ENCODE measurements at regions not wholly inside any gene's neighbourhood (a gene's known extent, or its start where the extent isn't known, plus 50 kb on each side); places are given as distances from the start of the nearest gene placed in this dataset.

GRCh38 chr4:33058998-33059397 lies 2338.8 kb downstream of the PCDH7 start:
- no peaks in the 10 kb centered on the region for H3K27me3 Mint-ChIP-seq (ENCODE audit: insufficient read depth, unreplicated experiment)
- DNase-seq (ENCODE audit: unreplicated experiment), result no peak
- no peak overlapping the region for H3K27ac Mint-ChIP-seq (ENCODE audit: low read depth, unreplicated experiment)
- no peaks in the 10 kb centered on the region for H3K36me3 Mint-ChIP-seq (ENCODE audit: insufficient read depth, unreplicated experiment)
- intact Hi-C loops (cut with micrococcal nuclease), result no loop called here
- POLR2A ChIA-PET, result no interaction called here
- no peak overlapping the region for H3K4me3 Mint-ChIP-seq (ENCODE audit: unreplicated experiment)
- CTCF ChIA-PET, result interaction anchor here (0.6 to 0.9 kb wide), 2 partner anchors 257 to 597 kb away, joined by 3 read pairs; no protein-coding TSS in a partner anchor
- no peaks in the 10 kb centered on the region for H3K9me3 Mint-ChIP-seq (ENCODE audit: unreplicated experiment)
- H3K4me1 Mint-ChIP-seq (ENCODE audit: insufficient read depth, unreplicated experiment), result no peaks in the 10 kb centered on the region
- BruUV-seq (replicated peaks), result no TSS peak
- TF ChIP-seq CTCF (IDR thresholded peaks at IDR 0.05; ENCODE audit: unreplicated experiment), result no peak

- no peaks in the 10 kb centered on the region for H3K27me3 Mint-ChIP-seq (ENCODE audit: insufficient read depth, unreplicated experiment)
- H3K4me1 Mint-ChIP-seq (ENCODE audit: insufficient read depth, unreplicated experiment), result no peaks in the 10 kb centered on the region
- ChIA-PET POLR2A (interaction anchor here (0.5 kb wide), 1 partner anchor 20 kb away, joined by 5 read pairs; no protein-coding TSS in a partner anchor), CTCF (interaction anchor here (0.5 to 1.7 kb wide), 21 partner anchors 9 to 1030 kb away, joined by 3 to 6 read pairs (median 3); no protein-coding TSS in a partner anchor)
- intact Hi-C loops (cut with micrococcal nuclease), result no loop called here
- H3K27ac Mint-ChIP-seq (ENCODE audit: low read depth, unreplicated experiment), result no peak overlapping the region
- H3K9me3 Mint-ChIP-seq (ENCODE audit: unreplicated experiment), result no peaks in the 10 kb centered on the region
- H3K36me3 Mint-ChIP-seq (ENCODE audit: insufficient read depth, unreplicated experiment), result no peaks in the 10 kb centered on the region
- peak; percentile 79 for TF ChIP-seq CTCF (IDR thresholded peaks at IDR 0.05; ENCODE audit: unreplicated experiment)
- peak; percentile 68 for DNase-seq (ENCODE audit: unreplicated experiment)
- H3K4me3 Mint-ChIP-seq (ENCODE audit: unreplicated experiment), result no peak overlapping the region
- no TSS peak for BruUV-seq (replicated peaks)
Measured at GRCh38 chr4:33060674-33061542, 2340.7 kb downstream of the PCDH7 start.

- no peak for TF ChIP-seq CTCF (IDR thresholded peaks at IDR 0.05; ENCODE audit: unreplicated experiment)
- H3K27me3 Mint-ChIP-seq (ENCODE audit: insufficient read depth, unreplicated experiment), result no peaks in the 10 kb centered on the region
- no TSS peak for BruUV-seq (replicated peaks)
- CTCF ChIA-PET, result interaction anchor here (0.9 to 1.7 kb wide), 11 partner anchors 8 to 844 kb away, joined by 3 to 6 read pairs (median 4); no protein-coding TSS in a partner anchor
- no peaks in the 10 kb centered on the region for H3K9me3 Mint-ChIP-seq (ENCODE audit: unreplicated experiment)
- intact Hi-C loops (cut with micrococcal nuclease), result no loop called here
- H3K36me3 Mint-ChIP-seq (ENCODE audit: insufficient read depth, unreplicated experiment), result no peaks in the 10 kb centered on the region
- POLR2A ChIA-PET, result no interaction called here
- no peaks in the 10 kb centered on the region for H3K4me1 Mint-ChIP-seq (ENCODE audit: insufficient read depth, unreplicated experiment)
- no peak for DNase-seq (ENCODE audit: unreplicated experiment)
- H3K4me3 Mint-ChIP-seq (ENCODE audit: unreplicated experiment), result no peak overlapping the region
- no peak overlapping the region for H3K27ac Mint-ChIP-seq (ENCODE audit: low read depth, unreplicated experiment)
Measured at GRCh38 chr4:33061727-33062126, 2341.6 kb downstream of the PCDH7 start.

- Mint-ChIP-seq H3K27me3 (ENCODE audit: insufficient read depth, unreplicated experiment) (no peaks in the 10 kb centered on the region), H3K9me3 (ENCODE audit: unreplicated experiment) (no peaks in the 10 kb centered on the region), H3K36me3 (ENCODE audit: insufficient read depth, unreplicated experiment) (no peaks in the 10 kb centered on the region), H3K27ac (ENCODE audit: low read depth, unreplicated experiment) (no peak overlapping the region), H3K4me3 (ENCODE audit: unreplicated experiment) (no peak overlapping the region), H3K4me1 (ENCODE audit: insufficient read depth, unreplicated experiment) (no peaks in the 10 kb centered on the region)
- DNase-seq (ENCODE audit: unreplicated experiment), result no peak
- POLR2A ChIA-PET, result interaction anchor here (0.7 kb wide), 1 partner anchor 9 kb away, joined by 3 read pairs; no protein-coding TSS in a partner anchor
- no TSS peak for BruUV-seq (replicated peaks)
- CTCF ChIA-PET, result interaction anchor here (1.2 to 1.3 kb wide), 2 partner anchors 18 to 79 kb away, joined by 3 to 5 read pairs; no protein-coding TSS in a partner anchor
- intact Hi-C loops (cut with micrococcal nuclease), result no loop called here
- TF ChIP-seq CTCF (IDR thresholded peaks at IDR 0.05; ENCODE audit: unreplicated experiment), result no peak
Measured at GRCh38 chr4:33062155-33062806, 2342.1 kb downstream of the PCDH7 start.

All from MCF 10A (cell line).